Sigmoid colon (tissue), 4 donors: ENCODE measurements at regions not wholly inside any gene's neighbourhood (a gene's known extent, or its start where the extent isn't known, plus 50 kb on each side); places are given as distances from the start of the nearest gene placed in this dataset.

ENCODE experiments used
- EP300 ChIP-seq, 4 donors: sonication (generic); formaldehyde crosslinking; IDR thresholded peaks; one replicate each; pipeline ENCODE4 v1.6.1; 2017; ENCODE audit warnings: antibody characterized with exemption in 4 of 4
- POLR2A ChIP-seq, 2 donors: fragments of 450-650 bp; IDR thresholded peaks; one replicate each; pipeline ENCODE4 v1.6.1; 2016; ENCODE audit warnings: antibody characterized with exemption in 2 of 2, mild to moderate bottlenecking in 2 of 2, moderate library complexity in 2 of 2
- TF ChIP-seq, protein P1 (sequence below), 4 experiments: fragments of 450-650 bp in 3 of 4; fragments of 200-600 bp in 1 of 4; IDR thresholded peaks; one replicate each; pipeline ENCODE4 v1.5.1; 2016 to 2019; ENCODE audit warnings: antibody characterized with exemption in 4 of 4, mild to moderate bottlenecking in 3 of 4, moderate library complexity in 2 of 4

DNA sequence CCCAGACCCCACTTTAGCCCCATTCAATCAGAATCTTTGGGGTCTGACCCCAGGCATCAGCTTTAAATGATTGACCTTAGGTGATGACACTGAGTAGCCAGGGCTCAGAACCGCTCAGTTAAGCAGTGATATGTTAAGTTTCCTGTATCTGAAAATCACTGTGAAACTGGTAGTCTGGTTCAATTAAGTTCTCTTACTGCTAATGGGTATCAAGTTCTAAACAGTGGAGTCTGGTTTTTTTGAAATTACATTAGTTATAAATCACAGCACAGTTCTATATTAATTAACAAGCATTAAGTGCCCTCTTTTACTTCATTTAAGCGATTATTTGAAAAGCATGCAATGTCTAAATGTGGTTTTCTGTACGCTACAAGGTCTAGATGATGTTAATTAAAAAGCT lies 117.9 kb downstream of the HAUS1 start:
- TF ChIP-seq EP300 (IDR thresholded peaks at IDR 0.05) = no peak
- TF ChIP-seq, protein P1, sequence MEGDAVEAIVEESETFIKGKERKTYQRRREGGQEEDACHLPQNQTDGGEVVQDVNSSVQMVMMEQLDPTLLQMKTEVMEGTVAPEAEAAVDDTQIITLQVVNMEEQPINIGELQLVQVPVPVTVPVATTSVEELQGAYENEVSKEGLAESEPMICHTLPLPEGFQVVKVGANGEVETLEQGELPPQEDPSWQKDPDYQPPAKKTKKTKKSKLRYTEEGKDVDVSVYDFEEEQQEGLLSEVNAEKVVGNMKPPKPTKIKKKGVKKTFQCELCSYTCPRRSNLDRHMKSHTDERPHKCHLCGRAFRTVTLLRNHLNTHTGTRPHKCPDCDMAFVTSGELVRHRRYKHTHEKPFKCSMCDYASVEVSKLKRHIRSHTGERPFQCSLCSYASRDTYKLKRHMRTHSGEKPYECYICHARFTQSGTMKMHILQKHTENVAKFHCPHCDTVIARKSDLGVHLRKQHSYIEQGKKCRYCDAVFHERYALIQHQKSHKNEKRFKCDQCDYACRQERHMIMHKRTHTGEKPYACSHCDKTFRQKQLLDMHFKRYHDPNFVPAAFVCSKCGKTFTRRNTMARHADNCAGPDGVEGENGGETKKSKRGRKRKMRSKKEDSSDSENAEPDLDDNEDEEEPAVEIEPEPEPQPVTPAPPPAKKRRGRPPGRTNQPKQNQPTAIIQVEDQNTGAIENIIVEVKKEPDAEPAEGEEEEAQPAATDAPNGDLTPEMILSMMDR (IDR thresholded peaks at IDR 0.05) = no peak
- no peak for TF ChIP-seq POLR2A (IDR thresholded peaks at IDR 0.05)
